MM.1S (cell line): ENCODE measurements at regions not wholly inside any gene's neighbourhood (a gene's known extent, or its start where the extent isn't known, plus 50 kb on each side); places are given as distances from the start of the nearest gene placed in this dataset.

Source experiments
- DNase-seq: peaks from one replicate; pipeline ENCODE4 v3.0.0-alpha.2; 2015
- H2AFZ ChIP-seq: fragments of 300-600 bp; sonication (generic); 2 replicates; pipeline ENCODE4 v1.6.0; 2016; ENCODE audit warnings: antibody characterized with exemption, low read length
- H3F3A ChIP-seq: fragments of 300-600 bp; sonication (generic); 2 replicates; pipeline ENCODE4 v1.6.1; 2016; ENCODE audit warnings: mild to moderate bottlenecking, antibody characterized with exemption, low read length, moderate library complexity, mixed read lengths; ENCODE audit not compliant: insufficient read depth
- H3K27ac ChIP-seq: fragments of 300-600 bp; sonication (generic); 2 replicates; pipeline ENCODE4 v1.5.1; 2016; ENCODE audit warnings: mild to moderate bottlenecking, low read length
- H3K27me3 ChIP-seq: fragments of 300-600 bp; sonication (generic); replicated peaks from 2 replicates; pipeline ENCODE4 v1.6.0; 2016; ENCODE audit warnings: low read length; ENCODE audit not compliant: insufficient read depth
- H3K36me3 ChIP-seq: fragments of 300-600 bp; sonication (generic); replicated peaks from 2 replicates; pipeline ENCODE4 v1.6.1; 2016; ENCODE audit warnings: mild to moderate bottlenecking, low read length, mixed read lengths; ENCODE audit not compliant: insufficient read depth
- H3K4me1 ChIP-seq: fragments of 300-600 bp; sonication (generic); 2 replicates; pipeline ENCODE4 v1.6.1; 2016; ENCODE audit warnings: low read length, mixed read lengths
- H3K4me2 ChIP-seq: fragments of 300-600 bp; sonication (generic); 2 replicates; pipeline ENCODE4 v1.6.0; 2016; ENCODE audit warnings: low read depth, low read length
- H3K4me3 ChIP-seq: fragments of 300-600 bp; sonication (generic); 2 replicates; pipeline ENCODE4 v1.5.1; 2016; ENCODE audit warnings: low read length, mixed read lengths
- H3K79me2 ChIP-seq: fragments of 300-600 bp; sonication (generic); 2 replicates; pipeline ENCODE4 v1.6.1; 2016; ENCODE audit warnings: mixed run types, low read length, mixed read lengths
- H3K9ac ChIP-seq: fragments of 300-600 bp; sonication (generic); 2 replicates; pipeline ENCODE4 v1.6.1; 2016; ENCODE audit warnings: low read length, mixed read lengths
- H3K9me2 ChIP-seq: fragments of 300-600 bp; sonication (generic); replicated peaks from 2 replicates; pipeline ENCODE4 v1.6.1; 2016; ENCODE audit warnings: mild to moderate bottlenecking, low read length, mixed read lengths; ENCODE audit not compliant: insufficient read depth
- H3K9me3 ChIP-seq: fragments of 300-600 bp; sonication (generic); replicated peaks from 2 replicates; pipeline ENCODE4 v1.6.1; 2016; ENCODE audit warnings: mild to moderate bottlenecking, low read length, mixed read lengths; ENCODE audit not compliant: insufficient read depth
- H4K20me1 ChIP-seq: fragments of 300-600 bp; sonication (generic); 2 replicates; pipeline ENCODE4 v1.6.1; 2016; ENCODE audit warnings: mild to moderate bottlenecking, low read length, moderate library complexity, mixed read lengths; ENCODE audit not compliant: insufficient read depth
- EZH2 ChIP-seq: fragments of 300-600 bp; sonication (generic); optimal IDR thresholded peaks from 2 replicates; pipeline ENCODE3; 2017; ENCODE audit warnings: low read depth, mild to moderate bottlenecking, antibody characterized with exemption, low read length, mixed read lengths
- EZH2phosphoT487 ChIP-seq: fragments of 300-600 bp; sonication (generic); IDR thresholded peaks from 2 replicates; pipeline ENCODE4 v1.6.1; 2018; ENCODE audit warnings: antibody characterized with exemption, low read length
- TF ChIP-seq, protein P1 (sequence below): fragments of 300-600 bp; sonication (generic); IDR thresholded peaks from 2 replicates; pipeline ENCODE4 v1.5.1; 2016; ENCODE audit warnings: antibody characterized with exemption, low read length, mixed read lengths

DNA sequence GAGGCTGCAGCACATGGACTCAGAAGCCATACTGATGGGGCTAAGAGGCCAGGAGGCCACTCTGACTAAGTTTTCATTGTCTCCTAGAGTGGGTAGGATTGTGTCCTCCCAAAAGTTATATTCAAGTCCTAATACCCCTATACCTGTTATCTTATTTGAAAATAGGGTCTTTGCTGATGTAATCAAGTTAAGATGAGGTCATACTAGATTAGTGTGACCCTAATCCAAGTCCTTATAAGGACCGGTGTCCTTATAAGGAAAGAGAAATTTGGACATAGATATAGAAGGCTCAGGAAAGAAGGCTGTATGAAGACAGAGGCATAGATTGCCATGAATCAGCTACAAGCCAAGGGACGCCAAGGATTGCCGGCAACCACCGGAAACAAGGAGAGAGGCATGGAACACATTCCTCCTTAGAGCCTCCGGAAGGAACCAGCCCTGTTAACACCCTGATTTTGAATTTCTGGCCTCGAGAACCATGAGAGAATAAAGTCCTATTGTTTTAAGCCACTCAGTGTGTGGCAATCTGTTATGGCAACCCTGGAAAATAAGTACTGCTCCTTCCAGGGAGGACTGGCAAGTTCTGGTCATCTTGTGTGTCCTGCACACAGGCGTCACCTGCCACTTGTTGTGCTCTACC lies 157.0 kb downstream of the EMX2 start:
- TF ChIP-seq EZH2 (no peak), EZH2phosphoT487 (no peak)
- TF ChIP-seq, protein P1, sequence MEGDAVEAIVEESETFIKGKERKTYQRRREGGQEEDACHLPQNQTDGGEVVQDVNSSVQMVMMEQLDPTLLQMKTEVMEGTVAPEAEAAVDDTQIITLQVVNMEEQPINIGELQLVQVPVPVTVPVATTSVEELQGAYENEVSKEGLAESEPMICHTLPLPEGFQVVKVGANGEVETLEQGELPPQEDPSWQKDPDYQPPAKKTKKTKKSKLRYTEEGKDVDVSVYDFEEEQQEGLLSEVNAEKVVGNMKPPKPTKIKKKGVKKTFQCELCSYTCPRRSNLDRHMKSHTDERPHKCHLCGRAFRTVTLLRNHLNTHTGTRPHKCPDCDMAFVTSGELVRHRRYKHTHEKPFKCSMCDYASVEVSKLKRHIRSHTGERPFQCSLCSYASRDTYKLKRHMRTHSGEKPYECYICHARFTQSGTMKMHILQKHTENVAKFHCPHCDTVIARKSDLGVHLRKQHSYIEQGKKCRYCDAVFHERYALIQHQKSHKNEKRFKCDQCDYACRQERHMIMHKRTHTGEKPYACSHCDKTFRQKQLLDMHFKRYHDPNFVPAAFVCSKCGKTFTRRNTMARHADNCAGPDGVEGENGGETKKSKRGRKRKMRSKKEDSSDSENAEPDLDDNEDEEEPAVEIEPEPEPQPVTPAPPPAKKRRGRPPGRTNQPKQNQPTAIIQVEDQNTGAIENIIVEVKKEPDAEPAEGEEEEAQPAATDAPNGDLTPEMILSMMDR = no peak
- no peak overlapping the region for H3K9ac ChIP-seq
- no peaks in the 10 kb centered on the region for H3K79me2 ChIP-seq
- no peak overlapping the region for H3K4me2 ChIP-seq
- no peaks in the 10 kb centered on the region for H3K36me3 ChIP-seq
- no peaks in the 10 kb centered on the region for H4K20me1 ChIP-seq
- no peak overlapping the region for H3K4me3 ChIP-seq
- no peak overlapping the region for H2AFZ ChIP-seq
- no peaks in the 10 kb centered on the region for H3K9me3 ChIP-seq
- H3K27ac ChIP-seq = no peak overlapping the region
- no peaks in the 10 kb centered on the region for H3K27me3 ChIP-seq
- DNase-seq = no peak
- no peaks in the 10 kb centered on the region for H3K4me1 ChIP-seq
- no peaks in the 10 kb centered on the region for H3F3A ChIP-seq
- H3K9me2 ChIP-seq = no peaks in the 10 kb centered on the region

DNA sequence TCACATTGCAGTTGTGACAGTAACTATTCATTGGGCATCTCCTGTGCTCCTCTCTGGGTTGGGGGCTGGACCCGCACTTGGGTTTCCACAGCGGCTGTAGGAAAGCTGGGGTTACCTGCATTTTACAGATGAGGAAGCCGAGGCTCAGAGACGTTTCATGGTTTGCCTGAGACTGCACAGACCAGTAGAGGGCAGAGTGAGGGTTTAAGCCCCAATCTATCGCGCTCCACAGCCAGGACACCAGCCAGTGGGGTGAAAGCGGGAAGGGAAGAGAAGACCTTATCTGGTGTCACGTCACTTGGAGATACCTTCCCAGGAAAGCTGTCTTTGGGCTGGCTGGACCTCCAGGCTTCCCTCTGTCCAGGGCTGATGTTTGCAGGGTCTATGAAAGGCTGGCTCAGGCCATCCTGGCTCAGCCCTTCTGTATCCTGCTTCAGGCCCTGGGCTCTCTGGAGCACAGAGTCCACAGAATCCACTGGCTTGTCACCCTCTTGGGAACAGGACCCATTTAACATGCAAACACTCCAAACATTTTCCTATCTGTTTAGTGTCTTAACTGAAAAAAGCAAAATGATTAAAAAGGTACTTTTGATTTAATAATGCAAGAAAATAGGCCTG lies 167.7 kb downstream of the EMX2 start:
- no peaks in the 10 kb centered on the region for H3K79me2 ChIP-seq
- no peak overlapping the region for H3K4me3 ChIP-seq
- H2AFZ ChIP-seq = no peak overlapping the region
- no peaks in the 10 kb centered on the region for H3K9me3 ChIP-seq
- no peaks in the 10 kb centered on the region for H3K36me3 ChIP-seq
- TF ChIP-seq EZH2phosphoT487 = no peak
- TF ChIP-seq EZH2 = no peak
- TF ChIP-seq, protein P1 = no peak
- H3F3A ChIP-seq = no peaks in the 10 kb centered on the region
- no peak overlapping the region for H3K4me2 ChIP-seq
- H3K9ac ChIP-seq = no peak overlapping the region
- no peak overlapping the region for H3K27ac ChIP-seq
- no peaks in the 10 kb centered on the region for H3K27me3 ChIP-seq
- no peaks in the 10 kb centered on the region for H3K9me2 ChIP-seq
- no peaks in the 10 kb centered on the region for H3K4me1 ChIP-seq
- DNase-seq = no peak
- H4K20me1 ChIP-seq = no peaks in the 10 kb centered on the region

- H3K9me3 ChIP-seq = no peaks in the 10 kb centered on the region
- no peak overlapping the region for H2AFZ ChIP-seq
- no peak overlapping the region for H3K27ac ChIP-seq
- H3F3A ChIP-seq = no peaks in the 10 kb centered on the region
- H3K4me3 ChIP-seq = no peak overlapping the region
- no peaks in the 10 kb centered on the region for H3K79me2 ChIP-seq
- H3K4me1 ChIP-seq = no peaks in the 10 kb centered on the region
- no peaks in the 10 kb centered on the region for H3K9me2 ChIP-seq
- no peak for TF ChIP-seq EZH2
- TF ChIP-seq, protein P1 = no peak
- TF ChIP-seq EZH2phosphoT487 = no peak
- no peaks in the 10 kb centered on the region for H3K27me3 ChIP-seq
- H3K4me2 ChIP-seq = no peak overlapping the region
- no peak overlapping the region for H3K9ac ChIP-seq
- no peaks in the 10 kb centered on the region for H3K36me3 ChIP-seq
- H4K20me1 ChIP-seq = no peaks in the 10 kb centered on the region
- no peak for DNase-seq
Measured at GRCh38 chr10:117716889-117717288, 174.3 kb downstream of the EMX2 start.
